Brain pericyte (primary cell): ENCODE measurements at regions not wholly inside any gene's neighbourhood (a gene's known extent, or its start where the extent isn't known, plus 50 kb on each side); places are given as distances from the start of the nearest gene placed in this dataset.

Experiments
- DNase-seq: peaks from one replicate; pipeline ENCODE4 v3.0.0-alpha.2; 2012; ENCODE audit warnings: low read depth, low spot score

DNA sequence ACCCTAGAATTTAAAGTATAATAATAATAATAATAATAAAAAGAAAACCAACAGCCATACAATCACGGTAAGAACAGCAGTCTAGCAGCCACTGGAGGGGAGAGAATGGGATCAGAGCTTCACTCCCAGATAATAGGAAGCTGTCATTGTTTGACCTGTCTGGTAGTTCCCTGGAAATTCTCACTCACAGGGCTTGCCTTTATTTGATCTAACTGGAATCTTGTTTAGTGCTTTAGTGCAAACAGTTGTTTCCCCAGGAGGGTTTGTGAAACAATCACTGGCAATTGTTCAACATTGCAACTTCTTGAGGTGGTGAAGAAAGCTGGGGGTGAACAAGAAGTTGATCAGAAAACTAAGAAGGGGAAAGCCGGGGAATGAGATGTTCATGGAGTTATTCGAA is 68.7 kb upstream of the PTCSC3 start:
- no peak for DNase-seq

DNA sequence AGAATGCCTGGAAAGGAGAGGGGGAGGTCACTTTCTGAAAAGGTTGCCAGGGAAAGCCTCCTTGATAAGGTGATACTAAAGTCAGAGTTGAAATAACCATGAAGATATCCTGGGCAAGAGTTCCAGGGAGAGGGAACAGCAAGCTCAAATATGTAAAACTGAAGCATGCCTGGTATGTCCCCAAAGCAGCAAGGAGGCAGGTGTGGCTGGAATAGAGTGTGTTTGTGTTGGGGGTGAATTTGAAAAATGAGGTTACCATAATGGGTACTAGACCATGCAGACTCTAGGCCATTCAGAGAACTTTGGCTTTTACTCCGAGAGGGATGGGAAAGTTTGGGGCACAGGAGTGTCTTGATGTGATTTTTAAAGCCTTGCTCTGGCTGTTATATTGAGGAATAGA is 66.7 kb upstream of the PTCSC3 start:
- no peak for DNase-seq

- no peak for DNase-seq
Measured at GRCh38 chr14:36241183-36241582, 64.7 kb upstream of the PTCSC3 start.

GRCh38 chr14:36238666-36239363 is 62.3 kb upstream of the PTCSC3 start:
- DNase-seq, result no peak

GRCh38 chr14:36233217-36233616 is 56.7 kb upstream of the PTCSC3 start:
- DNase-seq, result no peak

DNA sequence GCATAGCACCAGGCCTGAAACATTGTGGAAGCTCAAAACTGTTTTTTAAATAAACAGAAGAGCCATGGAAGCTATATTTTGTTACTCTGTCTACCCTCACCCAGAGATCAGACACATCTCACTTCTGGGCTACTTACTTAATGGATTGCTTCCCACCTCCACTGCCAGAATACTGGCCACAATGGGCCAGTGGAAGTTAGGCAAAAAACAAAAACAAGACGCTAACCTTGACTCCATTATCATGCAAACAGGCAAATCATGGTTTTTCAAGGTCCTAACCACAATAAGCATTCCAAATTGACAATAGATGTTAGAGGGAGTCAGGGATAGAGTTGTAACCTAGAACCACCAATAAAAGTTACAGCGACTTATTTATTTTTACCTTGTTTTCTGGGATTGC is 52.7 kb upstream of the PTCSC3 start:
- peak; percentile 22 for DNase-seq

DNA sequence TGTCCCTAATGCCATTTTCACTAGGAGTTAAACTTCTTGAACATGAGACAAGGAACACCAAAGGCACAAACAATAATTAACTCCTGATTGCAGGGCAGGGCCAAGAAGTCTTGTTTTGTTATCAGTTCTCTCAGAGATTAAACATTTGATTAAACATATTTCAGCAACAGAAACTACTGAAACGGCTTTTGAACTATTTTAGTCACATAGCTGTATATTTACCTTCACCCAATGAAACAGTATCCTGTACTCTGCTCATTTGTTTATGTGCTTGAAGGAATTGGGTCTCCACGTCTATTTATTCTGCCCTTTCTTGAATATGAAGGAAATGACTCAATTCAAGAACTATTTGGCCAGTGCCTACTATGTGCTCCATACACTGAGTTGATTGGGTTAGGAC is 51.3 kb upstream of the PTCSC3 start:
- no peak for DNase-seq

DNA sequence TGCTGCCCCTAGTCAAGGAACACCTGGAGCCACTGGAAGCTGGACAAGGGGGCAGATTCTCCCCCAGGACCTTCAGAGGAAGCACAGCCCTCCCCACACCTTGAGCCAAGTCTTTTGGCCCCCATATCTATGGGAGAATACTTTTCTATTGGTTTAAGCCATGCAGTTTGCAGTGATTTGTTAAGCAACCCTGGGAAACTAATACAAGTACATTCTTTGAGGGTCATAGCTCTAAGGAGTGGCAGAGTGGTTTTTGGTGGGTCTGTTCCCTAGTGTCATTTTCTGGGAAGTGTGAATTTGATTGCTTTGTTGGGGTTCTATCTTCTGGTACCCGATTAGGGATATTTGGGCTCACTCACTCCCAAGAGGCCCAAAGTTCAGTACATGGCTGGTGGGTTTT is 50.8 kb upstream of the PTCSC3 start:
- no peak for DNase-seq
